NCI-H345 treated with DMSO at 0.1 percent for 48 hours (cell line): ENCODE measurements at regions not wholly inside any gene's neighbourhood (a gene's known extent, or its start where the extent isn't known, plus 50 kb on each side); places are given as distances from the start of the nearest gene placed in this dataset.
"Not testable (repeated sequence)": the region's sequence is repeated elsewhere in the genome, so short reads cannot be mapped to it uniquely, and the experiment has no call there.

Source experiments
- DNase-seq: peaks from one replicate; lab custom pipeline; 2025; ENCODE audit not compliant: unreplicated experiment; lab: John Stamatoyannopoulos, UW

- no peak for DNase-seq
These were observed 59.0 kb upstream of the CHST15 start for GRCh38 chr10:124152139-124153022.

GRCh38 chr10:124151466-124152095, 58.2 kb upstream of the CHST15 start:
- DNase-seq, result no peak

GRCh38 chr10:124150807-124151417, 57.5 kb upstream of the CHST15 start:
- DNase-seq, result no peak

- DNase-seq, result no peak
These were observed 56.9 kb upstream of the CHST15 start for GRCh38 chr10:124150189-124150806.

- peak; percentile 67 for DNase-seq
These were observed 56.0 kb upstream of the CHST15 start for GRCh38 chr10:124149189-124150042.

- DNase-seq, result not testable (repeated sequence)
These were observed 55.3 kb upstream of the CHST15 start for GRCh38 chr10:124148509-124149188.

- DNase-seq, result no peak
These were observed 53.1 kb upstream of the CHST15 start for GRCh38 chr10:124146483-124146882.

- no peak for DNase-seq
These were observed 51.9 kb upstream of the CHST15 start for GRCh38 chr10:124145109-124145870.

- DNase-seq, result no peak
These were observed 51.1 kb upstream of the CHST15 start for GRCh38 chr10:124144536-124144935.

GRCh38 chr10:124143721-124144120, 50.3 kb upstream of the CHST15 start:
- no peak for DNase-seq
